ENCODE measurements at regions not wholly inside any gene's neighbourhood (a gene's known extent, or its start where the extent isn't known, plus 50 kb on each side); places are given as distances from the start of the nearest gene placed in this dataset.
A peak's percentile ranks its signal among the peaks of the same experiment; 100 is the strongest.

DNA sequence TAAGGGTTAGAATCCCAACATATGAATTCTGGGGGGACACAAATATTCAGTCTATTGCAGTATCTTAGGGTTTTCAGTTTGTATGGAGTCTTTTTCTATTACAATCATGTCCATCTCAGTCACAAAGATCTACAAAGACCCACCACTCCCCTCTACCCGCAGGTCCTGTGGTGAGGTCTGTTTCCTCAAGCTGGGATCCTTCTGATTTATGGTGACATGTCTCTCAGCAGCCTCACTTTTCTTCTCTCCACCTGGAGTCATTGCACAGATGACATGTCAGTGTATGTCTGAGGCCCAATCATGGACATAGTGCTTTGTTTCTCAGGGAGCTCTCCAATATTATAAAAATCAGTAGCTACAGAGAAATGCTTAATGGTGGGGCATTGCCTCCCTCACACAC, 113.4 kb upstream of the RAB27B start:
- Mint-ChIP-seq H3K9me3 (no peaks in the 10 kb centered on the region), H3K4me1 (peaks cover 11% of the 10 kb centered on the region), H3K27ac (no peak overlapping the region), H3K27me3 (peaks cover 3% of the 10 kb centered on the region), H3K4me3 (no peak overlapping the region), H3K36me3 (ENCODE audit: low read depth) (no peaks in the 10 kb centered on the region)
- CTCF ChIA-PET, result no interaction called here
- ATAC-seq (ENCODE audit: low read depth), result no peak
- intact Hi-C loops (cut with micrococcal nuclease), result no loop called here
- DNase-seq, result no peak
- TF ChIP-seq, protein P1, sequence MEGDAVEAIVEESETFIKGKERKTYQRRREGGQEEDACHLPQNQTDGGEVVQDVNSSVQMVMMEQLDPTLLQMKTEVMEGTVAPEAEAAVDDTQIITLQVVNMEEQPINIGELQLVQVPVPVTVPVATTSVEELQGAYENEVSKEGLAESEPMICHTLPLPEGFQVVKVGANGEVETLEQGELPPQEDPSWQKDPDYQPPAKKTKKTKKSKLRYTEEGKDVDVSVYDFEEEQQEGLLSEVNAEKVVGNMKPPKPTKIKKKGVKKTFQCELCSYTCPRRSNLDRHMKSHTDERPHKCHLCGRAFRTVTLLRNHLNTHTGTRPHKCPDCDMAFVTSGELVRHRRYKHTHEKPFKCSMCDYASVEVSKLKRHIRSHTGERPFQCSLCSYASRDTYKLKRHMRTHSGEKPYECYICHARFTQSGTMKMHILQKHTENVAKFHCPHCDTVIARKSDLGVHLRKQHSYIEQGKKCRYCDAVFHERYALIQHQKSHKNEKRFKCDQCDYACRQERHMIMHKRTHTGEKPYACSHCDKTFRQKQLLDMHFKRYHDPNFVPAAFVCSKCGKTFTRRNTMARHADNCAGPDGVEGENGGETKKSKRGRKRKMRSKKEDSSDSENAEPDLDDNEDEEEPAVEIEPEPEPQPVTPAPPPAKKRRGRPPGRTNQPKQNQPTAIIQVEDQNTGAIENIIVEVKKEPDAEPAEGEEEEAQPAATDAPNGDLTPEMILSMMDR (IDR thresholded peaks at IDR 0.05), result no peak
- POLR2A ChIA-PET, result no interaction called here

DNA sequence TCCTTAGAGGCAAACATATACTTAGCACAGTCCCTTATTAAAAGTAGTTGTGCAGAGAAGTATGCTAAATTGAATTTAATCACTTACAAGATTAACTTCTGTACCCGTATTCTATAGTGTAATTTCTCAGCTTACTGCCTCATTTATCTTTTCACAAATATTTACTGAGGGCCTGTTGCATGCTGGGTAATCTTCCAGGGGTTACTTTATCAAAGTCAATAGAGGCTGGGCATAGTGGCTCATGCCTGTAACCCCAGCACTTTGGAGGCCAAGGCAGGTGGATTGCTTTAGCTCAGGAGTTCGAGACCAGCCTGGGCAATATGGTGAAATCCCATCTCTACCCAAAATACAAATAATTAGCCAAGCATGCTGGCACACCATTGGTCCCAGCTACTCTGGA, 111.7 kb upstream of the RAB27B start:
- H3K27ac Mint-ChIP-seq, result no peak overlapping the region
- POLR2A ChIA-PET, result no interaction called here
- H3K27me3 Mint-ChIP-seq, result peaks cover 5% of the 10 kb centered on the region
- intact Hi-C loops (cut with micrococcal nuclease), result no loop called here
- no peaks in the 10 kb centered on the region for H3K36me3 Mint-ChIP-seq (ENCODE audit: low read depth)
- CTCF ChIA-PET, result no interaction called here
- H3K4me3 Mint-ChIP-seq, result no peak overlapping the region
- no peaks in the 10 kb centered on the region for H3K9me3 Mint-ChIP-seq
- ATAC-seq (ENCODE audit: low read depth) (no peak), DNase-seq (no peak)
- peaks cover 11% of the 10 kb centered on the region for H3K4me1 Mint-ChIP-seq
- TF ChIP-seq, protein P1 (IDR thresholded peaks at IDR 0.05), result no peak

DNA sequence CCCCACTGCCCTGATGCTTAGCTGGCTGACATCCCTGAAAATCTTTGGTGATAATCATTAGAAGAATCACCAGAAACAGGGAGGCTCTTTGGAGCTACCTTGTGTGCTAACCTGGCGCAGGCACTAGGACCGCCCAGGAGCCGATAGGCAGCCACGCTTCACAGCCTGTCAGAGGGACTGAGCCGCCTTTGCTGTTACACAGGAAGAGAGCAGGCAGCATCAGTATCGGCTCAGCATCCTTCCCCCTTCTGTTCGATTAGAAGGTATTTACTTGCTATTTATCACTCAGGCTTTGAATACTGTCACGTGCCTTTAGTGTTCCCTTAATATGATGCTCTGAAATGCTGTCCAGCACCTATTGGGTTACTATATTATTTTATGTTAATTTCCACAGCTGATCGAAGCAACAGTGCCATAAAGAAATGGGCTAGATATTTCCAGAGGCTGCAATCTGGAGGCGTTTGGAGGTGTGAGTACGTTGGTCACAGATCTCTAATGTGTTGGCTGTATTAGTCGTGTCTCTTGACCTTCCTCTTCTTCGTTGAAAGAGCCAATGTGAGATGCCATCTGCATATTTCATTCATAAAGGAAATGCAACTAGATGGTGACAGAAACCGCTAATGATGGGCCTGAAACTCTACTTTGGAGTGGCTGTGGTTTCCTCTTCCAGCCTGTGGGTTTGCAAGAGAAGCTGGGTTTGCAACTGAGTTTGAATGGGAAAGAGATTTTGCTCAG, 110.4 kb upstream of the RAB27B start:
- Mint-ChIP-seq H3K36me3 (ENCODE audit: low read depth) (no peaks in the 10 kb centered on the region), H3K4me1 (peaks cover 11% of the 10 kb centered on the region), H3K4me3 (peak overlapping the region; percentile 13), H3K27ac (no peak overlapping the region), H3K9me3 (no peaks in the 10 kb centered on the region), H3K27me3 (peaks cover 4% of the 10 kb centered on the region)
- ChIA-PET POLR2A (no interaction called here), CTCF (no interaction called here)
- DNase-seq (no peak), ATAC-seq (ENCODE audit: low read depth) (peak; percentile 61)
- intact Hi-C loops (cut with micrococcal nuclease), result no loop called here
- TF ChIP-seq, protein P1 (IDR thresholded peaks at IDR 0.05), result no peak

DNA sequence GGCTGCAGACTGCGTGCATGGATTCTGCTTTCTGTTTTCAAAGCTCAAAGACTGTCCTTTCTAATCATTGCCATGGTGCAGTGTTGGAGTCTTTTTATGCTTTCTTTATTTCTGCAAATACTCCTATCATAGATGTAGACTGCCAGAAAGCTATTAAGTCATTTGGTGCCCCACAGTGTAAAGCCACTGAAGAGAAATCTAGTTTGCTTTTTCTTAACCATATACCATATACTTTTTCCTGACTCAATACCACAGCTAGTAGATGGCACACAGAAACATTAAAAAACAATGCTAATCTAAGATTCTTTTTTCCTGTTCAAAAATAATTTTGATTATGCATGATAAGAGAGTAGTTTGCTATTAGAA, 109.9 kb upstream of the RAB27B start:
- H3K27me3 Mint-ChIP-seq, result peaks cover 4% of the 10 kb centered on the region

DNA sequence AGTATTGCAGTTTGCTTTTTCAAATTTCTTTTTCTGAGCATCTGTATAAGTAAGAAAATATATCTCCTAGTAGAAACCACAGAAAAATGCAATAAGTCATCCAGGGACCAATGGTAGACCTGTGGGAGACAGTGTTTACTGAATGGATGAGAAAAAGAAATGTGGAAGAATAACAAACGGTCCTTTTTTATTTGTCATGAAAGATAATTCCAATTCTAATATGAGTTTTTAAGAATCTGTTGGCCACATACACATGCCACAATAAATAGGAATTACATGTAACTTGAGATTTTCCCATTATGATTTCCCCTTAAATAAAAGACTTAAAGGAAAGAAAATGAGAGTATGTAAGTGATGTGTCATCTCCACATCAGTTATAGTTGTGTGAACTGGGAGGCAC, 107.7 kb upstream of the RAB27B start:
- CTCF ChIA-PET, result no interaction called here
- ATAC-seq (ENCODE audit: low read depth) (no peak), DNase-seq (no peak)

More for the DNA sequence above, 109.9 kb upstream of the RAB27B start:
- Mint-ChIP-seq H3K4me1 (peaks cover 11% of the 10 kb centered on the region), H3K27ac (no peak overlapping the region), H3K4me3 (no peak overlapping the region), H3K9me3 (no peaks in the 10 kb centered on the region), H3K36me3 (ENCODE audit: low read depth) (no peaks in the 10 kb centered on the region)
- CTCF ChIA-PET, result no interaction called here
- intact Hi-C loops (cut with micrococcal nuclease), result no loop called here
- POLR2A ChIA-PET, result no interaction called here
- ATAC-seq (ENCODE audit: low read depth), result no peak
- TF ChIP-seq, protein P1 (IDR thresholded peaks at IDR 0.05), result no peak
- DNase-seq, result no peak

More for the DNA sequence above, 107.7 kb upstream of the RAB27B start:
- peaks cover 11% of the 10 kb centered on the region for H3K4me1 Mint-ChIP-seq
- intact Hi-C loops (cut with micrococcal nuclease), result no loop called here
- no peak overlapping the region for H3K27ac Mint-ChIP-seq
- TF ChIP-seq, protein P1 (IDR thresholded peaks at IDR 0.05), result no peak
- H3K9me3 Mint-ChIP-seq, result no peaks in the 10 kb centered on the region
- H3K36me3 Mint-ChIP-seq (ENCODE audit: low read depth), result no peaks in the 10 kb centered on the region
- H3K4me3 Mint-ChIP-seq, result no peak overlapping the region
- POLR2A ChIA-PET, result no interaction called here
- H3K27me3 Mint-ChIP-seq, result peaks cover 4% of the 10 kb centered on the region

Data from activated B cell treated with CpG ODN at 0.5 μM for 24 hours (primary cell).